GM06990 (cell line): ENCODE measurements at regions not wholly inside any gene's neighbourhood (a gene's known extent, or its start where the extent isn't known, plus 50 kb on each side); places are given as distances from the start of the nearest gene placed in this dataset.

Source experiments
- DNase-seq: peaks from one replicate; pipeline ENCODE4 v3.0.0-alpha.2; 2011; ENCODE audit not compliant: insufficient read length; ENCODE audit errors: extremely low read depth
- H3K27me3 ChIP-seq: replicated peaks from 2 replicates; pipeline ENCODE4 v1.6.0; 2011; ENCODE audit warnings: low read length; ENCODE audit not compliant: control insufficient read depth, insufficient read depth
- H3K36me3 ChIP-seq: 2 replicates; pipeline ENCODE4 v1.5.1; 2011; ENCODE audit warnings: low read length; ENCODE audit not compliant: control insufficient read depth, insufficient read depth
- H3K4me3 ChIP-seq: replicated peaks from 2 replicates; pipeline ENCODE4 v1.5.1; 2011; ENCODE audit warnings: low read depth, mild to moderate bottlenecking, control low read depth, low read length
- CTCF ChIP-seq: IDR thresholded peaks from 2 replicates; pipeline ENCODE4 v1.5.1; 2011; ENCODE audit warnings: low read length, control low read depth, mild to moderate bottlenecking, inconsistent platforms; ENCODE audit not compliant: insufficient read depth, poor library complexity, severe bottlenecking

DNA sequence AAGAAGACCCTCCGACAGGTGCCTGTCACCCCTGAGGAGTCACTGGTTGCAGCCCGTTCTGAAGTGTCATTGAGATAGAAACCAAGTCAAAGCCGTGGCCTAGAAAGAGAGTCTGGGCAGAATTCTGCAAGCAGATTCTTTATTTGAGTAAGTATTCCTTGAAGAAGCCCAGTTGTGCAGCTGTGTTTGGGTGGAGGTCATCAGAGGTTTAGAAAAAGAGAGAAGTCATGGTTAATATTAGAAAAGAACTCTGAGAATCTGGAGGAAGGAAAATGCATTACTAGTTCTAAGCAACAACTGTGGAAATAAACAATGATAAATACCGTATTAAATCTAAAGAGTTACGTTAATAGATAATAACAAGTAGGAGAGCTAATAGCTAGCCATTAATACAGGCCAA, 118.8 kb upstream of the KIRREL3 start:
- no peak for DNase-seq
- Histone ChIP-seq H3K27me3 (no peaks in the 10 kb centered on the region; the same call in 1 of the 2 replicates), H3K4me3 (no peak overlapping the region), H3K36me3 (no peaks in the 10 kb centered on the region)
- TF ChIP-seq CTCF, result no peak

GRCh38 chr11:127118811-127119210, 118.2 kb upstream of the KIRREL3 start:
- no peak overlapping the region for H3K4me3 ChIP-seq
- no peaks in the 10 kb centered on the region; the same call in 1 of the 2 replicates for H3K27me3 ChIP-seq
- DNase-seq, result no peak
- H3K36me3 ChIP-seq, result no peaks in the 10 kb centered on the region
- TF ChIP-seq CTCF, result no peak

DNA sequence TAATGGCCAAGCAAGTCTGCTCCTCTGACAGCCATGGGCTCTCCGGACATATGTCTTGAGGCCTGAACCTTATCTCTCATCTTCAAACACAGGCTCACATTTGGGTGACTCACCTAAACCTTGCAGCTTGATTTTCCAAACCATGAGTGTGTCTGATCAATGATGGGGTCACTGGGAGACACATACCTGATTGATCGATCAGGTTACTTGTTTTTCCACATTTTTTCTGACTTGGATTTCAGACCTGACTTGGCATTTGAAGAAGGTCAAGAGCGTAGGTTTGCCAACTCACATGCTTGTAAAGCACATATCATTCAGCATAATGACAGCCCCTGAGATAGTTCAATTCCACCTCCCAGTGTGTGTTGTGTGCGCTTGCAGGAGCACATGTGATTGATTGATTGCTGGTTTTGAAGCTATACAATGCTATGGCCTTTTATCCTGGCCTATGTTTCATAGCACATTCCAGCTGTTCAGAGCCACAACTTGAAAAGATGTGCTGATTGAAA, 116.7 kb upstream of the KIRREL3 start:
- TF ChIP-seq CTCF, result no peak
- no peaks in the 10 kb centered on the region for H3K36me3 ChIP-seq
- no peak for DNase-seq
- H3K4me3 ChIP-seq, result no peak overlapping the region
- no peaks in the 10 kb centered on the region; the same call in 1 of the 2 replicates for H3K27me3 ChIP-seq

DNA sequence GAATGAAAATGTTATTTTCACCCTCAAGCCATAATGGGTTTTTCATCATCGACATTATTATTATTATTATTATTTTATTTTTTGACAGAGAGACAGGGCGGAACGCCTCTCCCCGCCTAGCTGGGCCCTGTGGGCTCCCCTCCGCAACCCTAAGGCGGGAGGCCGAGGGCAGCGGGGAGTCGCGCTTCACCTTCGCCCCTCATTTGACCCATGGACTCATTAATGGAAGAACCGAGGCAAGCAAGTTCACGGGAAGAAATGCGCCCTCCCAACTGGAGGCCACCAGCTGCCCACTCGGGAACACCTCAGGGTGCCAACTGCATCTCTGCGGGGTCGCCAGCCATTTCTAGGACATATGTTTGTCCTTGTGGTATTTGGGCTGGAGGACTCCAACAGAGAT, 115.3 kb upstream of the KIRREL3 start:
- Histone ChIP-seq H3K36me3 (no peaks in the 10 kb centered on the region), H3K27me3 (no peaks in the 10 kb centered on the region; the same call in 1 of the 2 replicates), H3K4me3 (no peak overlapping the region)
- no peak for DNase-seq
- no peak for TF ChIP-seq CTCF

GRCh38 chr11:127114035-127114434, 113.5 kb upstream of the KIRREL3 start:
- Histone ChIP-seq H3K4me3 (no peak overlapping the region), H3K36me3 (no peaks in the 10 kb centered on the region), H3K27me3 (no peaks in the 10 kb centered on the region; the same call in 1 of the 2 replicates)
- no peak for TF ChIP-seq CTCF
- DNase-seq, result no peak

DNA sequence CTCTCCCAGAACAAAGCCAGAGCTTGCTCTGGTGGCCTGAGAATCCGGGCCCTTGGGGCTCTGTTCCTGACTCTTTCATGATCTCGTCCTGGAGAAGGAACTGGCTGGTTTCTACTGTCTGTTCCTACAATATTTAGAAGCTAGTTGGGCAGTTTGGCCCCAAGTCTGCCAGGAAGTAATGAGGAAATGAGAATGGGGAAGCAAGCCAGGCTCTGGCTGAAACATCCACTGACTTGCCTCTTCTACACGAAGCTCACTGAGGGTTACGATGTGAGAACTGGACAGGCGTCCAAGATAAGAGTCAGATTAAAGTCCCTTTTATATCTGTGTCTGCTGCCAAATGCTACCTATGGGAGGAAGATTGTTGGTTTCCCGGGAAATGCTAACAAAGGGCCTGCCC, 110.0 kb upstream of the KIRREL3 start:
- DNase-seq, result no peak
- Histone ChIP-seq H3K4me3 (no peak overlapping the region), H3K27me3 (no peaks in the 10 kb centered on the region), H3K36me3 (no peaks in the 10 kb centered on the region)
- no peak for TF ChIP-seq CTCF
